SH-SY5Y (cell line): ENCODE measurements at regions not wholly inside any gene's neighbourhood (a gene's known extent, or its start where the extent isn't known, plus 50 kb on each side); places are given as distances from the start of the nearest gene placed in this dataset.

ENCODE experiments used
- GATA2 ChIP-seq: IDR thresholded peaks from 2 replicates; pipeline ENCODE4 v1.6.1; 2011; ENCODE audit warnings: mild to moderate bottlenecking, low read depth, low read length
- GATA3 ChIP-seq: IDR thresholded peaks from 2 replicates; pipeline ENCODE4 v1.6.1; 2011; ENCODE audit warnings: low read depth, mild to moderate bottlenecking, low read length, moderate library complexity

GRCh38 chr2:16172324-16173175 lies 232.2 kb downstream of the MYCN start:
- TF ChIP-seq GATA3 = no peak
- no peak for TF ChIP-seq GATA2
